Common myeloid progenitor, CD34-positive (primary cell): ENCODE measurements at regions not wholly inside any gene's neighbourhood (a gene's known extent, or its start where the extent isn't known, plus 50 kb on each side); places are given as distances from the start of the nearest gene placed in this dataset.

Source experiments
- CTCF ChIA-PET: fragments of 350-600 bp; sonication (Branson Sonifier 250); formaldehyde crosslinking; loops from one replicate; lab custom pipeline; 2021; ENCODE audit warnings: antibody characterized with exemption; lab: Charles Lee
- POLR2A ChIA-PET: fragments of 350-600 bp; sonication (Branson Sonifier 250); formaldehyde crosslinking; loops from one replicate; lab custom pipeline; 2021; ENCODE audit warnings: antibody characterized with exemption; lab: Charles Lee
- DNase-seq, 3 donors: peaks; one replicate each; pipeline versions ENCODE4 v3.0.0 to v3.0.0-alpha.2; 2013
- H3K27ac ChIP-seq, 2 experiments: 1 replicate in 1 of 2; 2 replicates in 1 of 2; pipeline ENCODE4 v1.7.0; 2013; ENCODE audit warnings: inconsistent platforms in 2 of 2, low read length in 2 of 2, mild to moderate bottlenecking in 2 of 2, low read depth in 1 of 2, moderate library complexity in 1 of 2; ENCODE audit not compliant: severe bottlenecking in 2 of 2, insufficient read depth in 1 of 2, poor library complexity in 1 of 2
- H3K27me3 ChIP-seq, 5 experiments: replicated peaks in 2 of 5; 1 replicate in 3 of 5; 2 replicates in 2 of 5; pipeline versions ENCODE4 v1.6.1 to v1.7.0; 2013; ENCODE audit warnings: low read length in 4 of 5, mild to moderate bottlenecking in 2 of 5, moderate library complexity in 2 of 5, inconsistent platforms in 1 of 5; ENCODE audit not compliant: insufficient read depth in 5 of 5, control insufficient read depth in 4 of 5
- H3K36me3 ChIP-seq, 4 experiments: 1 replicate in 2 of 4; 2 replicates in 2 of 4; pipeline versions ENCODE4 v1.6.1 to v1.7.0; 2013; ENCODE audit warnings: low read length in 3 of 4, control low read depth in 1 of 4, mild to moderate bottlenecking in 1 of 4; ENCODE audit not compliant: control insufficient read depth in 4 of 4, insufficient read depth in 4 of 4
- H3K4me1 ChIP-seq, 4 experiments: 1 replicate in 3 of 4; 2 replicates in 1 of 4; pipeline versions ENCODE4 v1.6.1 to v1.7.1; 2013; ENCODE audit warnings: low read length in 3 of 4, mild to moderate bottlenecking in 3 of 4, control low read depth in 1 of 4, inconsistent platforms in 1 of 4, moderate library complexity in 1 of 4; ENCODE audit not compliant: control insufficient read depth in 4 of 4, insufficient read depth in 4 of 4; ENCODE audit errors: control extremely low read depth in 1 of 4
- H3K4me3 ChIP-seq, 7 experiments: 1 replicate in 4 of 7; 2 replicates in 3 of 7; pipeline versions ENCODE4 v1.5.1 to v1.7.0; 2013; ENCODE audit warnings: mild to moderate bottlenecking in 7 of 7, low read length in 6 of 7, moderate library complexity in 6 of 7, inconsistent platforms in 2 of 7, low read depth in 2 of 7, control low read depth in 1 of 7; ENCODE audit not compliant: insufficient read depth in 4 of 7, control insufficient read depth in 1 of 7; ENCODE audit errors: extremely low read depth in 1 of 7
- H3K9me3 ChIP-seq, 5 experiments: 1 replicate in 4 of 5; 2 replicates in 1 of 5; pipeline versions ENCODE4 v1.6.1 to v1.7.1; 2013; ENCODE audit warnings: low read length in 4 of 5, mild to moderate bottlenecking in 2 of 5, inconsistent platforms in 1 of 5, low read depth in 1 of 5, moderate library complexity in 1 of 5; ENCODE audit not compliant: control insufficient read depth in 4 of 5, insufficient read depth in 2 of 5; ENCODE audit errors: control extremely low read depth in 1 of 5
- WGBS: methylation state at CpG from one replicate; pipeline ENCODE4 v1.1.5; 2013; ENCODE audit not compliant: insufficient coverage; 5-methylcytosine and 5-hydroxymethylcytosine counted together

GRCh38 chr3:118710532-118710931 is 324.1 kb downstream of the IGSF11 start:
- DNase-seq = no peak
- POLR2A ChIA-PET = no interaction called here

GRCh38 chr3:118713502-118714207 is 321.0 kb downstream of the IGSF11 start:
- ChIA-PET POLR2A (no interaction called here), CTCF (no interaction called here)
- H3K4me3 ChIP-seq = no peak overlapping the region
- no peaks in the 10 kb centered on the region for H3K4me1 ChIP-seq
- no peaks in the 10 kb centered on the region for H3K27me3 ChIP-seq
- no peak overlapping the region for H3K27ac ChIP-seq
- H3K9me3 ChIP-seq = no peaks in the 10 kb centered on the region
- 100% methylated on average over 2 of the region's 3 CpGs for WGBS
- no peaks in the 10 kb centered on the region for H3K36me3 ChIP-seq
- no peak for DNase-seq

More at GRCh38 chr3:118710532-118710931, 324.1 kb downstream of the IGSF11 start:
- Histone ChIP-seq H3K9me3 (no peaks in the 10 kb centered on the region), H3K36me3 (no peaks in the 10 kb centered on the region), H3K4me1 (no peaks in the 10 kb centered on the region), H3K4me3 (no peak overlapping the region), H3K27me3 (no peaks in the 10 kb centered on the region), H3K27ac (no peak overlapping the region)
- WGBS = no CpG with 5 or more reads among the region's 2 CpGs
- CTCF ChIA-PET = no interaction called here

GRCh38 chr3:118714800-118715199 is 319.8 kb downstream of the IGSF11 start:
- no peak overlapping the region for H3K4me3 ChIP-seq
- ChIA-PET POLR2A (no interaction called here), CTCF (no interaction called here)
- H3K27ac ChIP-seq = no peak overlapping the region
- no peak for DNase-seq
- H3K9me3 ChIP-seq = no peaks in the 10 kb centered on the region
- 100% methylated on average over 2 of the region's 2 CpGs for WGBS
- H3K4me1 ChIP-seq = no peaks in the 10 kb centered on the region
- no peaks in the 10 kb centered on the region for H3K27me3 ChIP-seq
- H3K36me3 ChIP-seq = no peaks in the 10 kb centered on the region

GRCh38 chr3:118729546-118729945 is 305.1 kb downstream of the IGSF11 start:
- POLR2A ChIA-PET = no interaction called here

GRCh38 chr3:118734664-118735063 is 300.0 kb downstream of the IGSF11 start:
- ChIA-PET POLR2A (no interaction called here), CTCF (no interaction called here)
- Histone ChIP-seq H3K4me1 (no peaks in the 10 kb centered on the region), H3K4me3 (no peak overlapping the region), H3K36me3 (no peaks in the 10 kb centered on the region), H3K9me3 (no peaks in the 10 kb centered on the region), H3K27me3 (no peaks in the 10 kb centered on the region), H3K27ac (no peak overlapping the region)
- no peak for DNase-seq
- WGBS = 67% methylated on average over 1 of the region's 2 CpGs

More at GRCh38 chr3:118729546-118729945, 305.1 kb downstream of the IGSF11 start:
- H3K27me3 ChIP-seq = no peaks in the 10 kb centered on the region
- H3K4me3 ChIP-seq = no peak overlapping the region
- no peaks in the 10 kb centered on the region for H3K4me1 ChIP-seq
- DNase-seq = no peak
- no peak overlapping the region for H3K27ac ChIP-seq
- no peaks in the 10 kb centered on the region for H3K9me3 ChIP-seq
- CTCF ChIA-PET = interaction anchor here (1.3 kb wide), 1 partner anchor 13 kb away, joined by 4 read pairs; no protein-coding TSS in a partner anchor
- H3K36me3 ChIP-seq = no peaks in the 10 kb centered on the region
- 86% methylated on average over 1 of the region's 3 CpGs for WGBS

GRCh38 chr3:118736107-118736506 is 298.5 kb downstream of the IGSF11 start:
- no peak for DNase-seq
- ChIA-PET CTCF (no interaction called here), POLR2A (no interaction called here)
- no peaks in the 10 kb centered on the region for H3K36me3 ChIP-seq
- no peaks in the 10 kb centered on the region for H3K27me3 ChIP-seq
- whole genome bisulfite sequencing = 93% methylated on average over 2 of the region's 2 CpGs
- no peak overlapping the region for H3K4me3 ChIP-seq
- no peaks in the 10 kb centered on the region for H3K4me1 ChIP-seq
- no peak overlapping the region for H3K27ac ChIP-seq
- H3K9me3 ChIP-seq = no peaks in the 10 kb centered on the region

- CTCF ChIA-PET = no interaction called here
- H3K4me1 ChIP-seq = no peaks in the 10 kb centered on the region
- POLR2A ChIA-PET = no interaction called here
- H3K36me3 ChIP-seq = no peaks in the 10 kb centered on the region
- no peaks in the 10 kb centered on the region for H3K27me3 ChIP-seq
- DNase-seq = no peak
- 90% methylated on average over 1 of the region's 2 CpGs for WGBS
- H3K27ac ChIP-seq = no peak overlapping the region
- no peak overlapping the region for H3K4me3 ChIP-seq
- H3K9me3 ChIP-seq = no peaks in the 10 kb centered on the region
Observed at GRCh38 chr3:118740722-118741290, 293.8 kb downstream of the IGSF11 start.
